Vagina (tissue), 2 donors: ENCODE measurements at regions not wholly inside any gene's neighbourhood (a gene's known extent, or its start where the extent isn't known, plus 50 kb on each side); places are given as distances from the start of the nearest gene placed in this dataset.

Experiments
- CTCF ChIP-seq, 3 experiments: fragments of 450-650 bp in 2 of 3; fragments of 200-600 bp in 1 of 3; sonication (generic) in 1 of 3; IDR thresholded peaks; one replicate each; pipeline ENCODE4 v1.5.1; 2017 to 2019; ENCODE audit warnings: antibody characterized with exemption in 3 of 3, mild to moderate bottlenecking in 2 of 3, moderate library complexity in 2 of 3
- POLR2A ChIP-seq, 2 donors: fragments of 450-650 bp; IDR thresholded peaks; one replicate each; pipeline ENCODE4 v1.6.1; 2017; ENCODE audit warnings: antibody characterized with exemption in 2 of 2, mild to moderate bottlenecking in 2 of 2, moderate library complexity in 2 of 2
- POLR2AphosphoS5 ChIP-seq, 2 donors: sonication (generic); formaldehyde crosslinking; IDR thresholded peaks; one replicate each; pipeline ENCODE4 v1.9.0; 2017; ENCODE audit warnings: antibody characterized with exemption in 2 of 2, mild to moderate bottlenecking in 2 of 2, low read depth in 1 of 2; ENCODE audit not compliant: insufficient read depth in 1 of 2

- no peak for TF ChIP-seq CTCF (IDR thresholded peaks at IDR 0.05)
- no peak for TF ChIP-seq POLR2A (IDR thresholded peaks at IDR 0.05)
- TF ChIP-seq POLR2AphosphoS5 (IDR thresholded peaks at IDR 0.05; ENCODE audit: insufficient read depth in 1 of 2, low read depth in 1 of 2), result no peak
These were observed 137.6 kb downstream of the FAM124B start for GRCh38 chr2:224264259-224264658.
